HCT116 (cell line): ENCODE measurements at regions not wholly inside any gene's neighbourhood (a gene's known extent, or its start where the extent isn't known, plus 50 kb on each side); places are given as distances from the start of the nearest gene placed in this dataset.

Source experiments
- ATAC-seq: fragments of 200-7000 bp; cut with Tn5 transposase; 2 replicates; pipeline ENCODE4 v1.9.1; 2020; ENCODE audit warnings: mild to moderate bottlenecking, moderate library complexity
- BruUV-seq: library from RNA; stranded (reverse); fragments of 400-500 nt; replicated peaks from 2 replicates; lab custom pipeline; 2021; lab: Mats Ljungman, UMichigan
- CTCF ChIA-PET: fragments of 300-600 bp; sonication (Branson Sonifier 250); formaldehyde crosslinking; loops from one replicate; lab custom pipeline; 2021; ENCODE audit warnings: antibody characterized with exemption; lab: Charles Lee
- POLR2A ChIA-PET: fragments of 300-600, 350-600 bp; sonication (Branson Sonifier 250); formaldehyde crosslinking; loops from one replicate; lab custom pipeline; 2021; ENCODE audit warnings: antibody characterized with exemption; lab: Charles Lee
- RAD21 ChIA-PET, 2 experiments: fragments of 300-600 bp; sonication (Branson Sonifier 250); formaldehyde crosslinking; loops; one replicate each; lab custom pipeline; 2023; ENCODE audit warnings: low total read pairs in 2 of 2; ENCODE audit not compliant: uncharacterized antibody in 2 of 2, unreplicated experiment in 2 of 2, low non-redundant PET in 1 of 2; lab: Charles Lee
- DNase-seq: peaks from one replicate; pipeline ENCODE4 v3.0.0-alpha.2; 2010; ENCODE audit warnings: low read depth, low spot score
- H2AFZ ChIP-seq: fragments of 200-600 bp; shearing (Covaris generic), sonication (generic); 2 replicates; pipeline ENCODE4 v1.6.1; 2017; ENCODE audit warnings: low read depth, mixed run types, mixed read lengths, antibody characterized with exemption, low read length; ENCODE audit not compliant: poor library complexity, severe bottlenecking
- H3K27ac ChIP-seq: 2 replicates; pipeline ENCODE4 v1.5.1; 2012; ENCODE audit warnings: low read depth, low read length
- H3K27me3 ChIP-seq: fragments of 200-600 bp; sonication (generic); 2 replicates; pipeline ENCODE4 v1.6.1; 2016; ENCODE audit warnings: mixed run types, low read length, mixed read lengths; ENCODE audit not compliant: insufficient read depth
- H3K36me3 ChIP-seq, 2 experiments: fragments of 200-500 bp in 1 of 2; fragments of 200-600 bp in 1 of 2; sonication (Bioruptor generic) in 1 of 2; sonication (generic) in 1 of 2; 2 replicates each; pipeline versions ENCODE4 v1.5.1 to v1.6.1; 2014 to 2016; ENCODE audit warnings: low read length in 2 of 2, inconsistent platforms in 1 of 2, mixed read lengths in 1 of 2, mixed run types in 1 of 2; ENCODE audit not compliant: insufficient read depth in 2 of 2, control insufficient read depth in 1 of 2
- H3K4me1 ChIP-seq, 2 experiments: fragments of 200-600 bp in 1 of 2; sonication (generic) in 1 of 2; 2 replicates each; pipeline versions ENCODE4 v1.5.1 to v1.6.1; 2012 to 2017; ENCODE audit warnings: low read length in 2 of 2, inconsistent platforms in 1 of 2, mild to moderate bottlenecking in 1 of 2, mixed read lengths in 1 of 2, mixed run types in 1 of 2, moderate library complexity in 1 of 2; ENCODE audit not compliant: insufficient read depth in 2 of 2, control insufficient read depth in 1 of 2
- H3K4me2 ChIP-seq: fragments of 200-600 bp; sonication (generic); 2 replicates; pipeline ENCODE4 v1.6.1; 2017; ENCODE audit warnings: mixed run types, low read length, mixed read lengths
- H3K4me3 ChIP-seq, 2 experiments: fragments of 200-600 bp in 1 of 2; sonication (generic) in 1 of 2; replicated peaks in 1 of 2; 2 replicates each; pipeline ENCODE4 v1.5.1; 2011 to 2016; ENCODE audit warnings: low read length in 2 of 2, control low read depth in 1 of 2, low read depth in 1 of 2, mild to moderate bottlenecking in 1 of 2, mixed read lengths in 1 of 2, mixed run types in 1 of 2
- H3K79me2 ChIP-seq: fragments of 200-600 bp; sonication (generic); 2 replicates; pipeline ENCODE4 v1.6.1; 2017; ENCODE audit warnings: mild to moderate bottlenecking, mixed run types, low read length, moderate library complexity, mixed read lengths; ENCODE audit not compliant: insufficient read depth
- H3K9ac ChIP-seq: fragments of 200-600 bp; sonication (generic); 2 replicates; pipeline ENCODE4 v1.6.1; 2016; ENCODE audit warnings: low read length, mixed read lengths
- H3K9me2 ChIP-seq: fragments of 200-600 bp; sonication (generic), shearing (Covaris generic); 2 replicates; pipeline ENCODE4 v1.6.1; 2017; ENCODE audit warnings: mixed run types, mild to moderate bottlenecking, moderate library complexity; ENCODE audit not compliant: insufficient read depth
- H3K9me3 ChIP-seq, 2 experiments: fragments of 200-500 bp in 1 of 2; fragments of 200-600 bp in 1 of 2; sonication (Bioruptor generic) in 1 of 2; sonication (generic) in 1 of 2; 2 replicates each; pipeline ENCODE4 v1.6.1; 2014 to 2017; ENCODE audit warnings: low read length in 2 of 2, mixed read lengths in 2 of 2, inconsistent platforms in 1 of 2, low read depth in 1 of 2, mild to moderate bottlenecking in 1 of 2, mixed run types in 1 of 2, moderate library complexity in 1 of 2; ENCODE audit not compliant: control insufficient read depth in 1 of 2, insufficient read depth in 1 of 2
- H4K20me1 ChIP-seq: fragments of 200-600 bp; sonication (generic), shearing (Covaris generic); 2 replicates; pipeline ENCODE4 v1.6.1; 2017; ENCODE audit warnings: mixed run types, mild to moderate bottlenecking, moderate library complexity; ENCODE audit not compliant: insufficient read depth
- CBX3 ChIP-seq: IDR thresholded peaks from 2 replicates; pipeline ENCODE4 v1.6.1; 2012; ENCODE audit warnings: low read depth
- CEBPB ChIP-seq: IDR thresholded peaks from 2 replicates; pipeline ENCODE4 v1.6.1; 2012; ENCODE audit warnings: low read depth
- CTCF ChIP-seq, 3 experiments: fragments of 200-600 bp in 1 of 3; sonication (generic) in 1 of 3; IDR thresholded peaks in 2 of 3; conservative IDR thresholded peaks in 1 of 3; 2 replicates each; pipeline ENCODE4 v1.5.1; 2012 to 2017; ENCODE audit warnings: low read depth in 2 of 3, low read length in 2 of 3, antibody characterized with exemption in 1 of 3, borderline replicate concordance in 1 of 3, control low read depth in 1 of 3, mild to moderate bottlenecking in 1 of 3, mixed read lengths in 1 of 3, mixed run types in 1 of 3, moderate library complexity in 1 of 3; ENCODE audit not compliant: insufficient read depth in 1 of 3
- EGR1 ChIP-seq: IDR thresholded peaks from 2 replicates; pipeline ENCODE4 v1.6.1; 2012; ENCODE audit warnings: low read depth
- ELF1 ChIP-seq: IDR thresholded peaks from 2 replicates; pipeline ENCODE4 v1.6.1; 2012; ENCODE audit warnings: low read depth, borderline replicate concordance
- EZH2 ChIP-seq: fragments of 200-600 bp; sonication (generic); IDR thresholded peaks from 2 replicates; pipeline ENCODE4 v1.6.1; 2017; ENCODE audit warnings: antibody characterized with exemption, mixed run types
- MAX ChIP-seq: IDR thresholded peaks from 2 replicates; pipeline ENCODE4 v1.6.1; 2012
- RAD21 ChIP-seq: IDR thresholded peaks from 2 replicates; pipeline ENCODE4 v1.6.1; 2012; ENCODE audit warnings: low read depth, mild to moderate bottlenecking
- SIN3A ChIP-seq: IDR thresholded peaks from 2 replicates; pipeline ENCODE4 v1.6.1; 2012; ENCODE audit warnings: low read depth
- SP1 ChIP-seq: IDR thresholded peaks from 2 replicates; pipeline ENCODE4 v1.6.1; 2012; ENCODE audit warnings: low read depth
- SRF ChIP-seq: IDR thresholded peaks from 2 replicates; pipeline ENCODE4 v1.6.1; 2012; ENCODE audit warnings: low read depth
- TCF7L2 ChIP-seq: IDR thresholded peaks from 2 replicates; pipeline ENCODE4 v1.7.0; 2011; ENCODE audit warnings: borderline replicate concordance, inconsistent platforms; ENCODE audit not compliant: insufficient read depth, insufficient read length; ENCODE audit errors: extremely low read depth
- ZBTB33 ChIP-seq: IDR thresholded peaks from 2 replicates; pipeline ENCODE4 v1.6.1; 2011; ENCODE audit warnings: mild to moderate bottlenecking, low read length, moderate library complexity; ENCODE audit not compliant: insufficient replicate concordance; ENCODE audit errors: extremely low read depth
- ZFX ChIP-seq: fragments of 450-650 bp; IDR thresholded peaks from 2 replicates; pipeline ENCODE4 v1.6.1; 2017
- ZNF274 ChIP-seq: fragments of 200-500 bp; sonication (Bioruptor generic); IDR thresholded peaks from 2 replicates; pipeline ENCODE4 v1.6.1; 2014; ENCODE audit warnings: mild to moderate bottlenecking, low read depth, low read length, inconsistent platforms
- intact Hi-C: fragments of 100-400 bp; cut with micrococcal nuclease; formaldehyde crosslinking; loops from 2 replicates; pipeline ENCODE4 v1.10.0; 2022

- ATAC-seq (no peak), DNase-seq (no peak)
- POLR2A ChIA-PET: no interaction called here
- no TSS peak for BruUV-seq
- Histone ChIP-seq H3K9ac (no peak overlapping the region), H3K4me2 (no peak overlapping the region), H4K20me1 (no peaks in the 10 kb centered on the region), H3K27ac (no peak overlapping the region), H3K4me3 (no peak overlapping the region), H3K36me3 (no peaks in the 10 kb centered on the region), H3K27me3 (no peaks in the 10 kb centered on the region), H3K79me2 (no peaks in the 10 kb centered on the region), H3K9me3 (peaks cover 0 to 14% of the 10 kb centered on the region in 2 experiments; a peak in 2 of 4 replicates), H2AFZ (no peak overlapping the region), H3K4me1 (no peaks in the 10 kb centered on the region), H3K9me2 (no peaks in the 10 kb centered on the region)
- intact Hi-C loops: no loop called here
- no peak for TF ChIP-seq MAX
- TF ChIP-seq RAD21: no peak
- no peak for TF ChIP-seq EGR1
- TF ChIP-seq SP1: no peak
- TF ChIP-seq CEBPB: no peak
- no peak for TF ChIP-seq EZH2
- no peak for TF ChIP-seq ELF1
- no peak for TF ChIP-seq ZNF274
- RAD21 ChIA-PET: no interaction called here
- CTCF ChIA-PET: no interaction called here
Observed at GRCh38 chr6:91137286-91137685, 550.4 kb upstream of the MAP3K7 start.

GRCh38 chr6:91135406-91136103, 548.7 kb upstream of the MAP3K7 start:
- no peaks in the 10 kb centered on the region for H3K9me2 ChIP-seq
- CTCF ChIA-PET: no interaction called here
- no peak overlapping the region for H3K27ac ChIP-seq
- no peak for ATAC-seq
- peaks cover 0 to 14% of the 10 kb centered on the region in 2 experiments; a peak in 2 of 4 replicates for H3K9me3 ChIP-seq
- DNase-seq: no peak
- TF ChIP-seq ZFX (no peak), CBX3 (no peak), SRF (no peak), TCF7L2 (no peak), ZNF274 (no peak), CTCF (IDR thresholded peaks at IDR 0.05 in 2 of 3, conservative IDR thresholded peaks at IDR 0.05 in 1 of 3; ENCODE audit: borderline replicate concordance in 1 of 3, insufficient read depth in 1 of 3, low read depth in 2 of 3, low read length in 2 of 3) (no peak), ZBTB33 (no peak), EZH2 (no peak), SIN3A (no peak), ELF1 (no peak)
- TF ChIP-seq, all 23 proteins: peak for 0
- no peak overlapping the region for H2AFZ ChIP-seq
- ChIA-PET POLR2A (no interaction called here), RAD21 (no interaction called here)
- no peak overlapping the region for H3K4me3 ChIP-seq
- no peaks in the 10 kb centered on the region for H3K27me3 ChIP-seq
- no peaks in the 10 kb centered on the region for H3K4me1 ChIP-seq
- no peaks in the 10 kb centered on the region for H3K36me3 ChIP-seq
- BruUV-seq: no TSS peak
- H3K79me2 ChIP-seq: no peaks in the 10 kb centered on the region
- H3K9ac ChIP-seq: no peak overlapping the region
- no peaks in the 10 kb centered on the region for H4K20me1 ChIP-seq
- H3K4me2 ChIP-seq: no peak overlapping the region
- intact Hi-C loops: no loop called here
